Body of pancreas (tissue), 4 donors: ENCODE measurements at regions not wholly inside any gene's neighbourhood (a gene's known extent, or its start where the extent isn't known, plus 50 kb on each side); places are given as distances from the start of the nearest gene placed in this dataset.

Experiments
- CTCF ChIP-seq, 7 experiments: fragments of 450-650 bp in 4 of 7; fragments of 200-600 bp in 3 of 7; sonication (generic) in 3 of 7; IDR thresholded peaks; one replicate each; pipeline ENCODE4 v1.5.1; 2016 to 2019; ENCODE audit warnings: antibody characterized with exemption in 7 of 7
- POLR2A ChIP-seq, 3 donors: fragments of 450-650 bp; IDR thresholded peaks; one replicate each; pipeline ENCODE4 v1.6.1; 2016; ENCODE audit warnings: antibody characterized with exemption in 3 of 3, mild to moderate bottlenecking in 2 of 3

DNA sequence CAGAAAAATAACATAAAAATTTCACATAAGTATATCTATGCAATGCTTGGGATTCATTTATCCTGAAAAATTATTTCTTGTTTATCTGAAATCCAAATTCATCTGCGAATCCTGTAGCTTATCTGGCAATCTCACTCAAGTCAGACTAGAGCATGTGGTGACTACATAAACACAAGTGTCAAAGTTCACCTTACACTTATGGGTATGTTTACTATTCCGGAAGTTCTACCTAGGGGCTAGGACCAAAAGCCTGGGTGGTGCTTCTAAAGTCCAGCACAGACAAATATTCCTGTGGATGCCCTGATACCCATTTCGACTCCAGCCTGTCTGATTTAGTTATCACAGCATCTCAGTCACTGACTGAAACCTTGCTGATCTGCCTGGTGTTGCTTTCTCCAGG, 364.0 kb downstream of the METTL4 start:
- TF ChIP-seq POLR2A (IDR thresholded peaks at IDR 0.05) (no peak), CTCF (IDR thresholded peaks at IDR 0.05) (no peak)
